GM19455 (cell line): ENCODE measurements at regions not wholly inside any gene's neighbourhood (a gene's known extent, or its start where the extent isn't known, plus 50 kb on each side); places are given as distances from the start of the nearest gene placed in this dataset.

Experiments used
- ATAC-seq: cut with Tn5 transposase; IDR thresholded peaks from one replicate; pipeline ENCODE4 v1.9.1; 2021; ENCODE audit not compliant: unreplicated experiment

DNA sequence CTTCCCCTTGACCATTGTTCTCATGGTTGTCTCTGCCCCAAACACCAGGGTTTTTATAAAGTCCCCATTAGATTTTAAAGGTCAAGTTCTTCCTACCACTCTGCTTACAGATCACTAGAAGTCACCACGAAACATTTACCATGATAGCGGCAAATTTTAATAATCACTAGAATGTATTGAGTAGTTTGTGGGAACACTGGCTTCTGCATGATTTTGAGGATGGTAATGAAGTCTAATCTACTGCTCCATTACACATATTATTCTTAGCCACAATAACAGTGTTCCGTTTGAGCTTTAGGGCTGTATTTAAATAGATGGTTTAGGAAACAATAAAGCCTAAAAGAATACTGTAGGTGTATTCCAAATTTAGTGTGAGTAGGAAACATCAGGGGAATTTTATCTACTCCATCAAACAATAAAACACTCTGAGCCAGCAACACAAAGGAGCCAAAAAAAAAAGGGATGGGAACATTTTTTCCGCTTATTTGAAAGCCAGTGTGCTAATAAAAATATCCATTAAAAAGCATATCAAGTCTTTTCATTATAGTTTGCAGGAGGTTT lies 49.7 kb downstream of the KLF12 start:
- ATAC-seq: no peak

DNA sequence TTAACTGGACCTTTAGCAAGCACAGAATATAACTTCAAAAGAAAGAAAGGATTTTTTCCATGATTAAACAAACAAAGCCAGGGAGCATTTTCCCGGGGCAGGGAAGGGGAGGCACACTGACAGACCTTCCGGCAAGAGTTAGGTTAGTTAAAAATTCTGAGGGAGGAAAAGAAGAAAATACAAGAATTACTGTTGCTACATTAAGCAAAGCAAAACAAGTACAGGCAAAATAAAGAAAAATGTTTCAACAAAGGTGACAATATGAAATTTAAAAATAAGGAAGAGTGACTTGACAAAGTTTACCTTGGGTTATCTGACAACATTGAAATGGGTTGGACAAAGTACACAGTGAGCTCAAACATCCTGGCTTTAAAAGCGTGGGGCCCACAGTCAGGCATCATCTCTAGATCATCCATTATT lies 51.5 kb downstream of the KLF12 start:
- ATAC-seq: no peak

DNA sequence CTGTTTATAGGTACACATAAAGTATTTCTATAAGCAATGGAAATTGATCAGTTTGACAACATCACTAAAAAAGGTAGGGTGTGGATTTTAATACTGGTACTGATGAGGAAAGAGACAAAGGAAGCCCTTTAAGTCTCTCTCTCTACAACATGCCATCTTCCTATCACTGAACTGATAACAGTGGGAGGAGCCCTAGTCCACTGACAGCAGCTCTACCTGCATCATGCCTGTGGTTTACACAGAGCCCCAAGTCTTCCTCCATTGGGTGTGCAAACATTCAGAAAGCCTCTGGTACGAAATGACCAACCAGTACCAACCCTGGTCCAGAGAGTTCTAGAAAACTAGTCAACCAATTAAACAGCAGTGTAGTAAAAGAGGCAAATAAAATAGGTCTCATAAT lies 53.4 kb downstream of the KLF12 start:
- ATAC-seq: no peak

DNA sequence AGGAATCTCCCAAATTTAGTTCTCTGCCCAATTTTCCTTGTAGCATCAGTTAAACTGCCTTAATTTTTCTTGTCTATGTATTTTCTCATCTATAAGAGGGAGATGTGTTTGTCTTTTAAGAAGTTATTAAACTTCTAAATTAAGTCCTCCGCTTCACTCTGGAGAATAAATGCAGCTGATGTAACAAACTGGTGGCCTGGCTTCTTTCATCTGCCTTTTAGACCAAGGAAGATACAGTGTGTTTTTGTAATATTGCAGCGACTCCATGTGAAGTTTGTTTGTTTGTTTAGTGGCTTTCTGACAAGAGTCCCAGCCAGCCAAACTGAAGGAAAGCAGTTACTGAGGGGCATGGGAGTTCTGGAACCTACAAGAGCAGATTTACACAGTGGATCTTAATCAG lies 56.4 kb downstream of the KLF12 start:
- no peak for ATAC-seq

DNA sequence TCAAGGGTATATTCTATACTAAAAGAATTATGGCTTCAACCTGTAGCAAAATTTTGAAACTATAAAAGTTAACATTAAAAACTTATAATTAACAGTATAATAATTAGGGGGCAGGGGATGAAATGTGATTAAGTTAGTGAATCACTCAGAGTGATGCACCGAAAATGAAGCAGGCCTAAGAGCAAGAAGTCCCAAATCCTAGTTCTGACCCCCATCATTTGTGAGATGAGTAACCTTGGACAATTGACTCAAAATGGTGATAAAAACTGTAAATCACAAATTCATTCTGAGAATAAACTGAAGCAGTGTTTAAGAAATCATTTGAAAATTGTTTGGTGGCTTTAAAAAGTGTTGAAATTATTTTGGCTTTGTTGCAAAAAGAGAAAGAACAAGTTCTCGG lies 56.8 kb downstream of the KLF12 start:
- no peak for ATAC-seq

DNA sequence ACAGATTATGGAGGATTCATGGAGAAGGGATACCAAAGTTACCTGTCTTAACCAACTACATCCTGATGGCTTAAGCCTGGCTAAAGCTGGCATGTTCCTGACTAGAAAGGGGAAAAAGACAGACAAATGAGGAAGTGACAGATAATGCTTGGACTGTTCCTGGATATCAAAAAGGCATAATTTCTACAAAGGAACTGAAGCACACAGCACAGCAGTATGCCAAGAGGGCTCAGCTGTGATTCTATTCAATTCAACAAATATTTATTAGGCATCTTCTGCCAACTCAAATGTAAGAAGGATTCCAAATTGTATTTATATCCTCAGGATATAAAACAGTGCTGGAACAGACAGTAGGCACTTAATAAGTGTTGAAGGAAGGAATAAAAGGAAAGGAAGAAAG lies 59.5 kb downstream of the KLF12 start:
- ATAC-seq: no peak

DNA sequence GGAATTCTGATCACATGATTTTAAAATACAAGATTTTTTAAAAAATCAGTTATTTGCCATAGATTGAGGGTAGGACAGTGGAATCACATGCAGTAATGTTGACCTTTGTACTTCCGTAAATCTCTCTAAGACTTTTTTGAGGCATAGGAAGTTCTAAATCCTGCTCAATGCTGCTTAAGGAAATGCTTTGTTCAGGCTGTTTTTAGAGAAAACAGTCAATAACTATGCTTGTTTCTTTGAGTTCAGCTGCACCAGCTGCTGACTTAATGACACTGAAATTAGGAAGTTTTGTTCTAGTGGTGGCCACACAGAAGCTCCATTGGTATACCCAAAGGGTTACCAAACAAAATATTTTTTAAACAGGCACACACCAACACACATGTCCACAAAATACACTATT lies 60.9 kb downstream of the KLF12 start:
- ATAC-seq: no peak

DNA sequence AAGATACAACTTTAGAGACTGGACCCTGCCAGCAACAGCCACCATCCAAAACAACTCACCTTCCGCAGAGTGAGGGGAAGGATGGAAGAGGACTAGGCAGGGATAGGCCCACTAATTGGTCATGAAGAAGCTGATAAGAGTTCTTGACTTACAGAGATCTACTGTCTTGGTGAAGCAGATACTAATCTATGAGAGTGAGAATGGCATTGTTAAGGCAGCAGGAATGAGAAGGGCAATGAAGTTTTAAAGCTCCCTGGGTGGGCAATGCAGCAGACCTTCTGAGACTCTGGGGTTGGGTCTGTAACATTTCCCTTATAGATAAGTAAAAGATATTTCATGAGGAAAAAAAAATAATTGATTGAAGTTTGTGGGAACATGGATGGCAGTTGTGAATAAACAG lies 63.7 kb downstream of the KLF12 start:
- no peak for ATAC-seq

DNA sequence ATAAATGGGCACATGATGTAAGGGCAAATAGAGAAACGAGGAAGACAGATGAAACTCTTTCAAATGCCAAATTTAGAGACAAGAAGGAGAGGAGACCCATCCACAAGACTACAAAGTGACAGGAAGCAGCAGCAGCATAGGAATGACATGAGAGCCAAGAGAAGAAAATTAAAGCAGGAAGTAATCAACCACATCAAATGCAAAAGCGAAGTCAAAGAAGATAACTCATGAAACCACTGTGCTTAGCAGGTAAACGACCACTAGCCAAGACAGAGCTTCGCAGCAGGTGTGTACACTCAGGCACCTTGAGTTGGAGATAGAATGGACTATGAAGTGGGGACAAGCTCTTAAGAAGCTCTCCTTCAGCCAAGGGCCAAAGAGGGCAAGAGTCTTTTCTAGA lies 64.1 kb downstream of the KLF12 start:
- ATAC-seq: no peak

DNA sequence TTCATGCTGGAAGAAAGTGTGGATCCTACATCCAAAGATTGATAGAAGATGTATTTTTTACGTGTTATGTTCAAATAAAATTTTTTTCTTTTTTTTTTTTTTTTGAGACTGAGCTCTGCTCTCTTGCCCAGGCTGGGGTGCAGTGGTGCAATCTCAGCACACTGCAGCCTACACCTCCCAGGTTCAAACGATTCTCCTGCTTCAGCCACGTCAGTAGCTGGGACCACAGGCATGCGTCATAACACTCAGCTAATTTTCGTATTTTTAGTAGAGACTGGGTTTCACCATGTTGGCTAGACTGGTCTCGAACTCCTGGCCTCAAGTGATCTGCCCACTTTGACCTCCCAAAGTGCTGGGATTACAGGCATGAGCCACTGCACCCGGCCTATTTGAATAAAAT lies 65.7 kb downstream of the KLF12 start:
- ATAC-seq: no peak

DNA sequence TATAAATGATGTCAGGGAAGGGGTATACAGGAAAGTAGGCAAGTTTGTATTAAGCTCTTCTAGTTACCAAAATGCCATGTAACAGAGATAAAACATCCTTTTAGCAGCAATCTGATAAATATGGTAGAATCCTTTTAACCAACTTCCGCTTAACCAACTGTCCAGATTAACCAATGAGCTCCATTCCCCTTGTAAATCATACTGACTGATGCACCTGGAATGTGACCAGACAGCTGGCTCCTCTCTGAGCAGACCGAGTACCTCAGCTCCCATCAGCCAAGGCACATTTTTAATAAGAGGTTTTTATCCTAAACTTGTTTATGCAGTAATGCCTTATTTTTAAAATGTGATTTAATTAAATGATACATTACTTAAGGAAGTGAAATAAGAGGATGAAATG lies 66.4 kb downstream of the KLF12 start:
- ATAC-seq: no peak

DNA sequence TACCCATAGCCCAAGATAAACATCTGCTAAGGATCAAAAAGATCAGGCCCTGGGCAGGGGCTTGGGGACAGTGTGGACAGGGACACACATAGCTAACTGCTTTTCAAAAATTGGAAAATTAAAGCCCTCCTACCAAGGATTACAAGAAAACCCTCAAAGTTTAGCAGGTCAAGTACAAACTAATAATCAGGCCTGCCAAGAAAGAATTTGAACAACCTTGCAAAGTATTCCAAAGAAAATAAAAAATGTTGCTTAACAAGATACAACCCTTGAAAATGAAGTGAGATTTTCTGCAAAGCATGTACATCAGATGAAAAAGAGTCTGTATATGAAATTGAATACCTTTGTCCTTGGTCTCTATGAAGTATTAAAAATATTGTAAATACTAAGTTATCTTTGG lies 67.3 kb downstream of the KLF12 start:
- no peak for ATAC-seq

DNA sequence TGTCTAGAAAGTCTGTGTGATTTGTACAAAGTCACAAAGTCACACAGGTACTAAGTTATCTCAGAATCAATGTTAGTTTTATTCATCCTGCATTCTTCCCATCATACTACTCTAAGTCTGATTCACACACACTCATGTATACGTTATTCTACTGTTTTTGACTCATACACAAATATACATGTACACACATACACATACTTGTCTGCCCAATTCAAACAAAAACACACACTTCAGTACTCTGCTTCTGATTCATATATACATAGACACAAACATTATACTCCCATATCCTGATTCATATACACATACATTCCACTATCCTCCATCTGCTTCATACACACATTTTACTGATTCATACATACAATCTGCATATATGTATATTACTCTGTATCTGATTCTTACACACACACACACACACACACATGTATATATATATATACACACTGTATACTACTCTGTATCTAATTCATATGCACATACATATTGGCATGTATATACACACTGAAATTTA lies 69.3 kb downstream of the KLF12 start:
- no peak for ATAC-seq

DNA sequence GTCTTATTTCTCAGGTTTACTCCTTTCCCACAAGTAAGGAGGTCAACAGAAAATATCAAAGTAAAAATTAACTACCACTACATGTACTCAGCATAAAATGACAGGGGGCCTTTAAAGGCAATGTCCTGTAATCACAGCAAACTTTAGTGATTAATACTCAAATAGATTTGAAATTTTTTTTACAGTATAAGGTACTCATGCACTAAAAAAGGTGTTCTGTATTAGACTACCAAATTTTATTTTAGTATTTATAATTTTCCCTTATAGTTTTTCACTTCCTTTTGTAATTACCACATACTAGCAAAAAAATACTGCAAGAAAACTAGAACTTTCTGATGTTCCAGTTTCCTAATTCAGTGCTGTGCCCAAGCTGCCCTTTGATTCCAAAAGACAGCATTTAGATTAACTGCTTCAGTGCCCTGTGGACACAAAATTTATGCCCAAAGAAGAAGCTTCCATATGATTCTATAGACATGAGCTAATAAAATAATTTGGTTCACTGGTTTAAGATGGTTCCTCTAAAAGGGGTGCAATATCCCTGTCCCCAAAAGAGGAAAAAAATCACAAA lies 70.6 kb downstream of the KLF12 start:
- ATAC-seq: no peak

DNA sequence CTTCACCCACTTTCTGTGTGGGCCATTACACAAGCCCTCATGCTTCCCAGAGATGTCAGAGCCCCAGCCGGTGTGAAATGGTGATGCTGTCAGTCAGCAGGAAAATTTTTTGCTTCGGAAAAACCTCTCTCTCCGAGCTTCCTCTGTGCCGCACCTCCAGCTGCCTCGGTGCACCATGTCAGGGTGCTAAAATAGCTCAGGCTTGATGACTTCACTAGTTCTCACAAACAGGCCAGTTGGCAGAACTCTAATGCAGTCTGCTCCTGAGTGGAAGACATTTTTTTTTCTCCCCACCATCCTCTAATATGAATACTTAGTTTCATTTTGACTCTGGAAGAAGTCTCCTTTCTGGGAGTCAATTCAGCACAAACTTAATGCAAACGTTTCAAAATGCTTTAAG lies 71.3 kb downstream of the KLF12 start:
- ATAC-seq: peak; percentile 70

DNA sequence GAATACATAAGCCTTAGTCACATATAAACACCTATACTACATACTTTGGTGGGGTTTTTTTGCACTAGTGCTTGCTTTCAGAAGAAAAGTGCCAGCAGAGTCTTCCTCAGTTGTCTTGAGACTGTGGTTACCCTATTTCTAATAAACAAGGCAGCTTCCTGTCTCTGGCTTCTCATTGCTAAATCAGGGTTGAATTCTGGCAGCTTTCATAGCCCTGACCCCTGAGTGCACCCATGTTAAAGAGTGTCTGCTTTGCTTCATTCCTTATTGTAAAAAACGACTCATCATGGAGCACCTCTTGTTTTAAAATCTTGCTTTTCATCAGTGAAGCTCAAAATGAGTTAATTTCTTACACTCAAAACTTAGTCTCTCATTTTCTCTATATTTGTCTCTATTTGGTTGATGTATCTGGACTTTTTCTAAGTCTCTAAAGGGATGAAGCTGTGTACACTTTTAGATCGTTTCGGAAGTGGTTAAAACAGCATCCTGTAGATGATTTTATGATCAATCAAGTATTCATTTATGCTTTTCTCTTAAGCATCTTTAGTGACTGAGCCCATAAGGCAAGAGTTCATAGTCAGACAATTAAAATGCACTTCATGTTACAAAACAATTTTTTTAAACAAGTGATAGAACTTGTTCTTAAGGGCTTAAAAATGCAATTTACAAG lies 72.1 kb downstream of the KLF12 start:
- peak; percentile 78 for ATAC-seq

DNA sequence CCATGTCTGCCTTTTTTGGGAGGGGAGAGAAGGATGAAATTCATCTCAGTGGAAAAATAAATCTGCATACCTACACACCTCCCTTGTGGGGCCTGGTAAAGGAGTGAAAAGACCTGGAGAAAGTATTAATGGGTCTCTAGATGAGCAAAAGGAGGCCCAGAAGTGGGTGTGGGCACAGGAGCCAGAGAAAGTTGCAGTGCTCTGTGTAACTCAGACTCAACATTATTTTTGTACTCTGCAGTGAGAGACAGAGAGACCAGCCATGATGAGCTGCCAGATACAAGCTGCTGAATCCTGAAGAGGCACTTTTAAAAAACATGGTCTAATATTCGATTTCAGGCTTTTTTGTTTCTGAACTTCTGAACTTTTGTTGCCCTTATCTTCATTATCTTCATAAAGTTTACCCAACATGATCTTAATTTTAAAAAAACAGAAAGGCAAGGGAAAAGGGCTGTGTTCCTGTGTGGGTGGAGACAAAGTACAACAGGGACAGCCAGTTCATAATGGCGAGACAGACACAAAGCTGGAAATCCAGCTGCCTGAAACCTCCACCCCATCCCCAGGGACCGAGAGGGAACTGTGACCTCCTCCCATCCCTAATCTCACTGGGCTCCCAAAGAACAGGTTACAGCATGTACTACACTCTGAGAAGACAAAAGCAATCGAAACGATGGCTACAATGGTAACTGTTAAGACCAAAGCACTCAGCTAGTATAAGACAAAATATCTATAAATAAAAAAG lies 77.2 kb downstream of the KLF12 start:
- ATAC-seq: no peak

DNA sequence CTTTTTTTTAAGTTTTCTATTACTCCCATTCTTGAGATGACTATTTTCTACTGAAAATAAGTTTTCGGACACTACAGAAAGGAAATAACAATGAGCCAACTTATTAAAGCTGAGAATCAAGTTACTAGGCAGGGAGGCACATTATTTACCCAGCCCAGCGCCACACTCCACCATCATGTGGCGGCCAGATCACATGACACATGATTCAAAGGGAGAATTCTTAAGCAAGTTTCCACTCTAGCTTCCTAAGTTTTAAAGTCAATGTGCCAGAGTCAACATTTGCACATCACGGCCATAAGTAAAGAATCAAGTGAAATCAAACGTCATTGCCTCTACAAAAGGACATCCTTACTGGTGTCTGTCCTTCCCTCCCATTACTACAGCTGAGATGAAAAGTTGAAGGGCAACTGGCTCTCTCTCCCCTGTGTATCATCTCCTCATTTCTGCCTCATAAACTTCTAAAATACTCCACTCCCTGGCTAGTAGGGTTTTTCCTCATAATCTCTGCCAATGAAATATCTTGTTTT lies 81.7 kb downstream of the KLF12 start:
- no peak for ATAC-seq

DNA sequence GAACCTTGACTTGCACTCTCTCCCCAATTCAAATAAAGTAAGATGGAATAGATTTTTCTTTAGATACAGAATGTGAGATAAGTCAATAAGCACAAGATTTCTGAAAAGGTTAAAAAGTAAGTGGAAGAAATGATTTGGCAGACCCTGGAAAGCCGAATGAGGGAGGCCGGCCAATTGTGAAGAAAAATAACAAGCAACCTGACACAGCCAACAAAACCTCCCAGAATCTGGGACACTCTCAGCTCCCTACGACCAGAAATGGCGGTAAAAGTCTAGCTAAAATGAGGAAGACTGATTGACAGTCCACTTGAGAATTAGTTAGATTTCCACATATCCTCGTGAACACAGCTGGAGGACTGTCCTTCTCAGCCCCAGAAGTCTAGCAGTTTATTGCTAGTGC lies 85.4 kb downstream of the KLF12 start:
- no peak for ATAC-seq

DNA sequence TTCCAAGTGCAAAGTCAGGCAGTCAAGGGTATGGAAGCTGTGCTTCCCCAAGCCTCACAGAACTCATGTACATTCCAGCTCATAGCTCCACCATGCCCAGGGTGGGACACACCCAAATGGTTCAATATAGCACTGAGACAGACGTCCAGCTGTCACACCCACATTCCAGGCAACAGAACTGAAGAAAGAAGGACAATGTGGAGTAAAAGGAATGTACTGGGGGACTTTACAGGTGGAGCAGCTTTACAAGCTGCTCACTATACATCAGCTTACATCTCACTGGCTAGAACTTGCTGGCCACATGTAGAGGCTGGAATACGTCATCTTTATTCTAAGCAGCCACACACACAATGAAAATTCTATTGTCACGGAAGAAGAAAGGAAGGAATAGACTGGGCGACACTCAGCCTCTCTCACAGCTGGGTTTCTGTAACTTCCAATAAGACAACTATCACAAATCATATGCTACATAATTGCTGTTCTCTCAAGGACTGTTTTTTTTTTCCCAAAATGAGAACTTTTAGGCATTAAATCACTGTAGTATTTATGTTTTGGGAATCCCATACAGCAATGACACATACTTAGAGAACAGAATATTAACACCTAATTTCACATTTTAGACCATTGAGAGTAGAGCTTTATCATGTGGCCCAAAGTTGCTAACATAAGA lies 86.1 kb downstream of the KLF12 start:
- ATAC-seq: no peak

DNA sequence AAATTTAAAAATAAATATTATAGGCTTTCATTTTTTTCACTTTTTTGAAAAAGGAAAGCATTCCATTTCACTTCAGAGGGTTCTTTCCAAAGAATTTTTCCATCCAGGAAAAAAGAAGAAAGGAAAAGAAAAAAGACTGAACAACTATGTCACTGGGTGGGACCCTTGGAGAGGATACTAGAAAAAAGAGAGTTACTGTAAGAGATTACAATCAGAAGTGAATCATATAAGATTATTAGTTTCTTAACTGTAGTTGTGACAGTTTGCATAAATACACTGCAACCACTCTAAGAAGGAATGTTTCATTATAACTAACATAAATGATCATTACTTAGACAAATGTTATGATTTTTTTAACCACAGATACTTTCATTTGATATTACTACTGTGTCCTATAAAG lies 87.8 kb downstream of the KLF12 start:
- no peak for ATAC-seq
